ENCODE measurements at regions not wholly inside any gene's neighbourhood (a gene's known extent, or its start where the extent isn't known, plus 50 kb on each side); places are given as distances from the start of the nearest gene placed in this dataset.

- TF ChIP-seq CTCF (IDR thresholded peaks at IDR 0.05; ENCODE audit: poor library complexity), result no peak
- no peak for TF ChIP-seq EZH2 (IDR thresholded peaks at IDR 0.05; ENCODE audit: borderline replicate concordance)
- TF ChIP-seq EZH2phosphoT487 (IDR thresholded peaks at IDR 0.05; ENCODE audit: low read depth, severe bottlenecking, unreplicated experiment), result no peak
Measured at GRCh38 chr2:138282014-138282672, 219.4 kb upstream of the SPOPL start.

All from hepatocyte (in vitro differentiated cells).